Loucy (cell line): ENCODE measurements at regions not wholly inside any gene's neighbourhood (a gene's known extent, or its start where the extent isn't known, plus 50 kb on each side); places are given as distances from the start of the nearest gene placed in this dataset.

Experiments used
- CTCF ChIP-seq: fragments of 200-600 bp; sonication (generic); conservative IDR thresholded peaks from 2 replicates; pipeline ENCODE4 v1.5.1; 2014; ENCODE audit warnings: mild to moderate bottlenecking, antibody characterized with exemption, low read length
- EZH2phosphoT487 ChIP-seq: fragments of 200-600 bp; IDR thresholded peaks from 2 replicates; pipeline ENCODE4 v1.6.1; 2018; ENCODE audit warnings: antibody characterized with exemption, mild to moderate bottlenecking, moderate library complexity, borderline replicate concordance

GRCh38 chr14:66398437-66398836 is 87.7 kb upstream of the CCDC196 start:
- TF ChIP-seq CTCF, result no peak
- TF ChIP-seq EZH2phosphoT487, result no peak
